NB4 (cell line): ENCODE measurements at regions not wholly inside any gene's neighbourhood (a gene's known extent, or its start where the extent isn't known, plus 50 kb on each side); places are given as distances from the start of the nearest gene placed in this dataset.

Source experiments
- POLR2A ChIP-seq: IDR thresholded peaks from 2 replicates; pipeline ENCODE4 v1.6.1; 2011; ENCODE audit warnings: mild to moderate bottlenecking; ENCODE audit not compliant: insufficient read length; ENCODE audit errors: extremely low read depth
- TF ChIP-seq, protein P1 (sequence below): IDR thresholded peaks from one replicate; pipeline ENCODE4 v1.5.1; 2012; ENCODE audit warnings: low read depth, low read length

DNA sequence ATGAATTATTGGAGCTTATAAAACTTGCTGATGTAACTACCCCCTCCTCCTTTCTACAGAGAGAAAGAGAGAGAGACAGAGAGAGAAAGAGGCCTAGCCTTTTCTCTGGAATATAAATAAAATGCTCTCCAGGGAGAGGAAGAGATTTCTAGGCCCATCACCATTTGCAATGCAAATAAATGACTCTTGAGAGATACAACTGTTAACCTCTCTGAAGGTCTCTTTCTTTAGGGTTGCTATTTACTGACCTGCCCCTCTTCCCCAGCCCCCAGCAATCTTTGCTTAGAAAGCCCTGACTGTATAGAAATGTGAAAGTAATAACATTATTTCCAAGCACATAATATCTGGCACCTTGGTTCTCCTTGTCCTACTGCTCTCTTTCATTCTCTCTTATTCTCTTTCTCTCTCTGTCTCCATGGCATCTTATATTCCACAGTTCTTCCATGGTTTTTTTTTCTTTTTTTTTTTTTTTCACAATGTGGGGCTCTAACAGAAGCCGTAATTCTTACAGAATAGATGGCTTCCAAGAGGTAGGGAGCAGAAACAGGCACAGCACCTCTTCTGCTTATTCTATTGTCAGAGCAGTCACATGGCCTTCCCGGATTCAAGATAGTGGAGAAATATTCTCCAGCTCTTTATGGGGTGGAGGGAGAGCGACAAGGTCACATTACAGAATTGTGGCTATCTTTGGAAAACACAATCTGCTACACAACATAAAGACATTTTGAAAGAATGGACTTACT, 1087.9 kb upstream of the NUDT12 start:
- TF ChIP-seq, protein P1, sequence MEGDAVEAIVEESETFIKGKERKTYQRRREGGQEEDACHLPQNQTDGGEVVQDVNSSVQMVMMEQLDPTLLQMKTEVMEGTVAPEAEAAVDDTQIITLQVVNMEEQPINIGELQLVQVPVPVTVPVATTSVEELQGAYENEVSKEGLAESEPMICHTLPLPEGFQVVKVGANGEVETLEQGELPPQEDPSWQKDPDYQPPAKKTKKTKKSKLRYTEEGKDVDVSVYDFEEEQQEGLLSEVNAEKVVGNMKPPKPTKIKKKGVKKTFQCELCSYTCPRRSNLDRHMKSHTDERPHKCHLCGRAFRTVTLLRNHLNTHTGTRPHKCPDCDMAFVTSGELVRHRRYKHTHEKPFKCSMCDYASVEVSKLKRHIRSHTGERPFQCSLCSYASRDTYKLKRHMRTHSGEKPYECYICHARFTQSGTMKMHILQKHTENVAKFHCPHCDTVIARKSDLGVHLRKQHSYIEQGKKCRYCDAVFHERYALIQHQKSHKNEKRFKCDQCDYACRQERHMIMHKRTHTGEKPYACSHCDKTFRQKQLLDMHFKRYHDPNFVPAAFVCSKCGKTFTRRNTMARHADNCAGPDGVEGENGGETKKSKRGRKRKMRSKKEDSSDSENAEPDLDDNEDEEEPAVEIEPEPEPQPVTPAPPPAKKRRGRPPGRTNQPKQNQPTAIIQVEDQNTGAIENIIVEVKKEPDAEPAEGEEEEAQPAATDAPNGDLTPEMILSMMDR: no peak
- TF ChIP-seq POLR2A: no peak
